ENCODE measurements at regions not wholly inside any gene's neighbourhood (a gene's known extent, or its start where the extent isn't known, plus 50 kb on each side); places are given as distances from the start of the nearest gene placed in this dataset.

GRCh38 chr19:5290336-5291262, 50.0 kb downstream of the PTPRS start:
- H2AFZ ChIP-seq (ENCODE audit: low read depth, low read length), result no peak overlapping the region
- H3K9ac ChIP-seq (ENCODE audit: low read length), result no peak overlapping the region
- peaks cover 10% of the 10 kb centered on the region for H3K27me3 ChIP-seq (ENCODE audit: low read depth, low read length)
- H4K20me1 ChIP-seq (ENCODE audit: insufficient read depth, low read length), result no peaks in the 10 kb centered on the region
- no peak overlapping the region for H3K4me3 ChIP-seq (ENCODE audit: low read length)
- H3K9me3 ChIP-seq (ENCODE audit: insufficient read depth, low read length), result no peaks in the 10 kb centered on the region
- H3K79me2 ChIP-seq (ENCODE audit: low read length), result no peaks in the 10 kb centered on the region
- no peak overlapping the region for H3K4me2 ChIP-seq (ENCODE audit: low read length)
- TF ChIP-seq CTCF (IDR thresholded peaks at IDR 0.05; ENCODE audit: low read depth, low read length) (no peak), EZH2phosphoT487 (IDR thresholded peaks at IDR 0.05; ENCODE audit: low read depth) (no peak)
- no peaks in the 10 kb centered on the region for H3K36me3 ChIP-seq (replicated peaks; ENCODE audit: low read depth, low read length)
- H3K27ac ChIP-seq (ENCODE audit: low read length), result no peak overlapping the region
- H3K4me1 ChIP-seq (ENCODE audit: low read length), result no peaks in the 10 kb centered on the region

GRCh38 chr19:5289060-5289990, 51.3 kb downstream of the PTPRS start:
- no peaks in the 10 kb centered on the region for H3K9me3 ChIP-seq (ENCODE audit: insufficient read depth, low read length)
- no peaks in the 10 kb centered on the region for H3K79me2 ChIP-seq (ENCODE audit: low read length)

GRCh38 chr19:5288347-5288739, 52.3 kb downstream of the PTPRS start:
- TF ChIP-seq CTCF (IDR thresholded peaks at IDR 0.05; ENCODE audit: low read depth, low read length) (no peak), EZH2phosphoT487 (IDR thresholded peaks at IDR 0.05; ENCODE audit: low read depth) (no peak)
- H3K4me3 ChIP-seq (ENCODE audit: low read length), result no peak overlapping the region
- H3K4me1 ChIP-seq (ENCODE audit: low read length), result no peaks in the 10 kb centered on the region
- peaks cover 15% of the 10 kb centered on the region for H3K27me3 ChIP-seq (ENCODE audit: low read depth, low read length)
- H3K36me3 ChIP-seq (replicated peaks; ENCODE audit: low read depth, low read length), result no peaks in the 10 kb centered on the region
- no peak overlapping the region for H3K4me2 ChIP-seq (ENCODE audit: low read length)
- H3K79me2 ChIP-seq (ENCODE audit: low read length), result no peaks in the 10 kb centered on the region
- no peaks in the 10 kb centered on the region for H3K9me3 ChIP-seq (ENCODE audit: insufficient read depth, low read length)
- no peak overlapping the region for H3K9ac ChIP-seq (ENCODE audit: low read length)
- H2AFZ ChIP-seq (ENCODE audit: low read depth, low read length), result no peak overlapping the region
- H4K20me1 ChIP-seq (ENCODE audit: insufficient read depth, low read length), result no peaks in the 10 kb centered on the region
- H3K27ac ChIP-seq (ENCODE audit: low read length), result no peak overlapping the region

More at GRCh38 chr19:5289060-5289990, 51.3 kb downstream of the PTPRS start:
- Histone ChIP-seq H2AFZ (ENCODE audit: low read depth, low read length) (no peak overlapping the region), H3K27ac (ENCODE audit: low read length) (no peak overlapping the region), H3K27me3 (ENCODE audit: low read depth, low read length) (peaks cover 15% of the 10 kb centered on the region), H3K9ac (ENCODE audit: low read length) (no peak overlapping the region), H3K36me3 (replicated peaks; ENCODE audit: low read depth, low read length) (no peaks in the 10 kb centered on the region), H3K4me2 (ENCODE audit: low read length) (no peak overlapping the region), H3K4me1 (ENCODE audit: low read length) (no peaks in the 10 kb centered on the region), H4K20me1 (ENCODE audit: insufficient read depth, low read length) (no peaks in the 10 kb centered on the region), H3K4me3 (ENCODE audit: low read length) (no peak overlapping the region)
- TF ChIP-seq EZH2phosphoT487 (IDR thresholded peaks at IDR 0.05; ENCODE audit: low read depth) (no peak), CTCF (IDR thresholded peaks at IDR 0.05; ENCODE audit: low read depth, low read length) (no peak; the same call in 1 of the 2 replicates)

- no peak overlapping the region for H3K4me3 ChIP-seq (ENCODE audit: low read length)
- H3K27me3 ChIP-seq (ENCODE audit: low read depth, low read length), result peaks cover 15% of the 10 kb centered on the region
- no peak overlapping the region for H3K27ac ChIP-seq (ENCODE audit: low read length)
- no peaks in the 10 kb centered on the region for H3K4me1 ChIP-seq (ENCODE audit: low read length)
- H3K9me3 ChIP-seq (ENCODE audit: insufficient read depth, low read length), result no peaks in the 10 kb centered on the region
- H3K4me2 ChIP-seq (ENCODE audit: low read length), result no peak overlapping the region
- TF ChIP-seq EZH2phosphoT487 (IDR thresholded peaks at IDR 0.05; ENCODE audit: low read depth), result no peak
- TF ChIP-seq CTCF (IDR thresholded peaks at IDR 0.05; ENCODE audit: low read depth, low read length), result no peak
- H3K79me2 ChIP-seq (ENCODE audit: low read length), result no peaks in the 10 kb centered on the region
- no peak overlapping the region for H3K9ac ChIP-seq (ENCODE audit: low read length)
- H4K20me1 ChIP-seq (ENCODE audit: insufficient read depth, low read length), result no peaks in the 10 kb centered on the region
- H3K36me3 ChIP-seq (replicated peaks; ENCODE audit: low read depth, low read length), result no peaks in the 10 kb centered on the region
- H2AFZ ChIP-seq (ENCODE audit: low read depth, low read length), result no peak overlapping the region
Measured at GRCh38 chr19:5287066-5287465, 53.5 kb downstream of the PTPRS start.

All from OCI-LY3 (cell line).